GM20431 (cell line): ENCODE measurements at regions not wholly inside any gene's neighbourhood (a gene's known extent, or its start where the extent isn't known, plus 50 kb on each side); places are given as distances from the start of the nearest gene placed in this dataset.
"Not testable (repeated sequence)": the region's sequence is repeated elsewhere in the genome, so short reads cannot be mapped to it uniquely, and the experiment has no call there.

Experiments
- in situ Hi-C: fragments of 300-500 bp; cut with MseI, MboI; formaldehyde crosslinking; loops from one replicate; pipeline ENCODE4 v1.15.0; 2020; ENCODE audit warnings: low sequenced_read_pairs; ENCODE audit not compliant: unreplicated experiment

GRCh38 chr3:112739252-112739965 is 98.5 kb upstream of the CCDC80 start:
- in situ Hi-C loops, result loop anchor here (10.0 kb wide), 1 partner anchor 235 kb away; the partner anchor contains the start of gene CD200R1

GRCh38 chr3:112738366-112738765 is 97.4 kb upstream of the CCDC80 start:
- in situ Hi-C loops, result loop anchor here (10.0 kb wide), 1 partner anchor 236 kb away; the partner anchor contains the start of gene CD200R1

DNA sequence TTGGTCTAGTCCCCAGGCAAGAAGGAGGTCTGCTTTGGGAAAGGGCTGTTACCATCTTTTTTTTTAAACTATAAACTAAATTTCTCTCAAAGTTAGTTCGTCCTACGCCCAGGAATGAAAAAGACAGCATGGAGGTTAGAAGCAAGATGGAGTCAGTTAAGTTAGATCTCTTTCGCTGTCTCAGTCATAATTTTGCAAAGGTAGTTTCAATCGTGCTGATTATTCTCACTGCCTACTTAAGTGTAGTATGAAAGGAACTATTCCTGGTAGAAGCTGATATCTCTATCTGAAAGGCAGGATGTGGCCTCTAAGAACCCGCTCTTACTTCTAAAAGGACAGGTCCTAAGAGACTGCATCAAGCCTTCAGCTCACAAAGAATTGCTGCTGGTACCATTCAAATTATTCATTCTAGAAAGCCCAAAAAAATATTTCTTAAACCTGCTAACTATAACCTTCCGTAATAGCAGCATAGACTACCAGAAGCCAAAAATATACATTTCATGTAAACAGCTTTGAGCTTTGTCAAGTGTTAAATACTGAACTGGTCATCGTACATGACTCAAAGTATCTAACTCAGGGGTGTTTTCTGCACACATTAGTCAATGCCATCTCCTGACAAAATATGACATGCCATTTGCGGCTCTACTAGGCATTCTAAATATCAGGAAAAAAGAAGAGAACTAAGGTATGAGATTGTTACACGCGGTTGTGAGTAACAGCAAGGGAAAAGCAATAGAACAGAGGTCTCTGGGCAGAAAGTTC is 96.0 kb upstream of the CCDC80 start:
- in situ Hi-C loops, result loop anchor here (10.0 kb wide), 1 partner anchor 238 kb away; the partner anchor contains the start of gene CD200R1

GRCh38 chr3:112736386-112736785 is 95.4 kb upstream of the CCDC80 start:
- in situ Hi-C loops, result loop anchor here (10.0 kb wide), 1 partner anchor 238 kb away; the partner anchor contains the start of gene CD200R1

- in situ Hi-C loops, result loop anchor here (10.0 kb wide), 1 partner anchor 239 kb away; the partner anchor contains the start of gene CD200R1
Measured at GRCh38 chr3:112735926-112736325, 95.0 kb upstream of the CCDC80 start.

- in situ Hi-C loops, result loop anchor here (10.0 kb wide), 1 partner anchor 240 kb away; the partner anchor contains the start of gene CD200R1
Measured at GRCh38 chr3:112734736-112735350, 93.9 kb upstream of the CCDC80 start.

DNA sequence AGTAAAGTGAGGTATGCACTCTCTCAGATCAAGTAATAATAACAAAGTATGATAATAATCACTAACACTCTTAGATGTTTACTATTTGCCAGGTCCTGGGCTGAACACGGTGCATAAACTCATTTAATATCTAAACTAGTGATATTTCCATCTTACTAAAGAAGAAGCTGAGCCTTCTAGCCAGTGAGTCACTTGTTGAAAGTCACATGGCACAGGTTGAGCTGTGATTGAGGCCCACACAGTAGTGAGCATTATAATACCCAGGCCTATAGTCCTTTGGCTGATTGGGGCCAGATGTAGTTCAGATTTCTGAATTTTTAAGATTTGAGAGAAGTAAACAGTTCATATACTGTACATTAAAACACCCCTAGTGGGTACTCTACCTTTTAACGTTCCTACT is 93.2 kb upstream of the CCDC80 start:
- in situ Hi-C loops, result loop anchor here (10.0 kb wide), 1 partner anchor 241 kb away; the partner anchor contains the start of gene CD200R1

GRCh38 chr3:112730210-112730609 is 89.3 kb upstream of the CCDC80 start:
- in situ Hi-C loops, result loop anchor here (10.0 kb wide), 1 partner anchor 245 kb away; the partner anchor contains the start of gene CD200R1

DNA sequence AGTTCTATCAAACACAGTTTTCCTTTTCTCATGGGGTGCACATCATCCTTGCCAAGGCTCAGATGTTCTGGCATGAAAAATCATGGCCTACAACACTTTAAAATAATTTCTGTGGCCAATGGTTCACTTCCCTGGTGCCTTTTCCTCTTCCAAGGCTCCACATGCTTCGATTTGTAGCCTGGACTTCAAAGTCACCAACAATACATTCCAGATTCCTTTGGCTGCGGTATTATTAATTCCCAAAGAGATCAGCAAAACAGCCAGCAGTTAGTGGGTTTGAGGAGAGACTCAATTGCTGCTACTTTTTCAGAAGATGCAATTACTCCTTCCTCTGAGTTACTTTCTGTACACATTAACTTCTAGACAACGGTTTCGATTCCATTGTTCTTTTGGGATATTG is 80.3 kb upstream of the CCDC80 start:
- in situ Hi-C loops, result no loop called here

DNA sequence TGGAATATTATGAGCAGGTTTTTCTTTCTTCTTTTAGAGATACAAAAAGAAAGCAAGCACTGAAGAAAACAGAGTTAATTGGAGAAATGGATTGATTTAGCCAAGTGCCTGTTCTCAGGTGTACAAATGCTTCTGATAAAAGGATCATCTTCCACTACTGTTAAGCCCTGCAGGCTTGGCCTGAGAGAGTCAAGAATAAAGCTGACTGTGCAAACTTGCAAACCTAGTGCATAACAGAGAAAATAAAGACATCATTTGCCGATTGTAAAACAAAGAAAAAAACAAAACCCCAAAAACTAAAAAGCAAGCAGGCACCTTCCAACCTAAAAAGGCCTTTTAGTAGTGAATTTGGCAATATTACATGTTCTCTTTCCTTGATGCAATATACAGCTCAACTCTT is 78.0 kb upstream of the CCDC80 start:
- in situ Hi-C loops, result no loop called here

- in situ Hi-C loops, result no loop called here
Measured at GRCh38 chr3:112718516-112718915, 77.6 kb upstream of the CCDC80 start.

DNA sequence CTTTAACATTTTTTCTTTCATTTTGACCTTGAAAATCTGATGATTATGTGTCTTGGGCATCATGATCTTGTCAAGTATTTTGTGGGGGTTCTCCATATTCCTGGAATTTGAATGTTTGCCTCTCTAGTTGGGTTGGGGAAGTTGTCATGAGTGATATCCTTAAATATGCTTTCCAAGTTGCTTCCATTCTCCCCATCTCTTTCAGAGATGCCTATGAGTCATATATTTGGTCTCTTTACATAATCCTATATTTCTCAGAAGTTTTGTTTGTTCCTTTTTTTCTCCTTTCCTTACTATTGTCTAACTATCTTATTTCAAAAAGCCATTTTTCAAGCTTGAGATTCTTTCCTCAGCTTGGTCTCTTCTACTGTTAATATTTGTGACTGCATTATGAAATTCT is 69.0 kb upstream of the CCDC80 start:
- in situ Hi-C loops, result no loop called here

DNA sequence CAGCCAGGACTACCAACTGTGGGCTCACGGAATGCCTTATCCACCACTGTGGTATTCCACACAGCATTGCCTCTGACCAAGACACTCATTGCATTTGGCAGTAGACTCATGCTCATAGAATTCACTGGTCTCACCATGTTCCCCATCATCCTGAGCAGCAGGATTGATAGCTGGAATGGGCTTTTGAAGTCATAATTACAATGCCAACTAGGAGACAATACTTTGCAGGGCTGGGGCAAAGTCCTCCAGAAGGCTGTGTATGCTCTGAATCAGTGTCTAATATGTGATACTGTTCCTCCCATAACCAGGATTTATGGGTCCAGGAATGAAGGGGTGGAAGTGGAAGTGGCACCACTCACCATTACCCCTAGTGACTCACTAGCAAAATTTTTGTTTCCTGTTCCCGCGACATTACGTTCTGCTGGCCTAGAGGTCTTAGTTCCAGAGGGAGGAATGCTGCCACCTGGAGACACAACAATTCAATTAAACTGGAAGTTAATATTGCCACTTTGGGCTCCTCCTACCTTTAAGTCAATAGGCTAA is 58.6 kb upstream of the CCDC80 start:
- in situ Hi-C loops, result no loop called here

DNA sequence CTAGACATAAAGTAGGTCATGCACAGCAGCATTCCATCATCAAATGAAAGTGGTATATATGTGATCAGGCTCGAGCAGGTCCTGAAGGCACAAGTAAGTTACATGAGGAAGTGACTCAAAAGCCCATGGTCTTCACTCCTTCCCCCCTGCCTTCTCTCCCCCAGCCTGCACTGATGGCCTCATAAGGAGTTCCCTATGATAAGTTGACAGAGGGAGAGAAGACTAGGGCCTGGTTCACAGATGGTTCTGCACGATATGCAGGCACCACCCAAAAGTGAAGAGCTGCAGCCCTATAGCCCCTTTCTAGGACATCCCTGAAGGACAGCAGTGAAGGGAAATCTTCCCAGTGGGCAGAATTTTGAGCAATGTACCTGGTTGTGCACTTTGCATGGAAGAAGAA is 57.5 kb upstream of the CCDC80 start:
- in situ Hi-C loops, result not testable (repeated sequence)

DNA sequence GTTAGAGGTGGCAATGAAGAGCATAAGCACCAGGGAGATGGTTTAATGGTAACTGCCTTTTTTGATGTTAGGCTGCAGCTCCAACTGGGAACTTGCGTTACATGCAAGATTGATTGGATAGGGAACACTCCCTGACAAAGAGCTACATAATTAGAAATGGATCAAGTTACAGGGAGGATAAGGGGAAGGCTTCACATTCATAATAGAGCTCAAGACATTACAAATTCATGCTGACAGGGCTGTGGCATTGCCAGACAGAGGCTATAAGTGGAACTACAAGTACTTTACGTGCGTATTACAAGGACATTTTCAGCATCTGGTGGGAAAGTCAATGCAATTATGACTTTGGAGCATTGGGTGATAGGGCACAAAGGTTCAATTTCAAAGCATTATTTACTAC is 55.3 kb upstream of the CCDC80 start:
- in situ Hi-C loops, result not testable (repeated sequence)

- in situ Hi-C loops, result not testable (repeated sequence)
Measured at GRCh38 chr3:112695377-112696108, 54.6 kb upstream of the CCDC80 start.

DNA sequence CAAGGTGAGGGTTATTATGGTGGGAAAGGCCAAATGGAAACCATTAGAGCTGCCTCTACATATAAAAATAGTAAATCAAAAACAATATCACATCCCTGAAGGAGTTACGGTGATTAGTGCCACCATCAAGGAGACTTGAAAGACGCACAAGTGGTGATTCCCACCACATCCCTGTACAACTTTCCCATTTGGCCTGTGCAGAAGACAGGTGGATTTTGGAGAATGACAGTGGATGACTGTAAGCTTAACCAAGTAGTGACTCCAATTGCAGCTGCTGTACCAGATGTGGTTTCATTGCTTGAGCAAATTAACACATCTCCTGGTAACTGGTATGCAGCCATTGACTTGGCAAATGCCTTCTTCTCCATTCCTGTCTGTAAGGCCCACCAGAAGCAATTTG is 54.0 kb upstream of the CCDC80 start:
- in situ Hi-C loops, result not testable (repeated sequence)

GRCh38 chr3:112693186-112693585 is 52.2 kb upstream of the CCDC80 start:
- in situ Hi-C loops, result no loop called here
